AG09309 (cell line): ENCODE measurements at regions not wholly inside any gene's neighbourhood (a gene's known extent, or its start where the extent isn't known, plus 50 kb on each side); places are given as distances from the start of the nearest gene placed in this dataset.

Source experiments
- DNase-seq: peaks from one replicate; pipeline ENCODE4 v3.0.0-alpha.2; 2010; ENCODE audit warnings: low read depth
- H3K4me3 ChIP-seq: 2 replicates; pipeline ENCODE4 v1.5.1; 2011; ENCODE audit warnings: mild to moderate bottlenecking, low read depth, low read length, moderate library complexity; ENCODE audit not compliant: control insufficient read depth
- CTCF ChIP-seq: IDR thresholded peaks from 2 replicates; pipeline ENCODE4 v1.5.1; 2011; ENCODE audit warnings: mild to moderate bottlenecking, low read depth, low read length, inconsistent platforms; ENCODE audit not compliant: insufficient read depth, control insufficient read depth; ENCODE audit errors: missing control alignments

GRCh38 chr2:43055086-43055912 lies 171.1 kb downstream of the ZFP36L2 start:
- DNase-seq: no peak
- no peak for TF ChIP-seq CTCF
- H3K4me3 ChIP-seq: no peak overlapping the region

GRCh38 chr2:43054367-43054766 lies 172.0 kb downstream of the ZFP36L2 start:
- no peak for DNase-seq
- no peak for TF ChIP-seq CTCF
- H3K4me3 ChIP-seq: no peak overlapping the region

GRCh38 chr2:43052944-43053306 lies 173.5 kb downstream of the ZFP36L2 start:
- no peak for TF ChIP-seq CTCF
- no peak overlapping the region for H3K4me3 ChIP-seq
- no peak for DNase-seq

- no peak for TF ChIP-seq CTCF
- DNase-seq: no peak
- no peak overlapping the region for H3K4me3 ChIP-seq
Measured at GRCh38 chr2:43052204-43052943, 174.0 kb downstream of the ZFP36L2 start.

- H3K4me3 ChIP-seq: no peak overlapping the region
- TF ChIP-seq CTCF: no peak
- DNase-seq: no peak
Measured at GRCh38 chr2:43051338-43051737, 175.1 kb downstream of the ZFP36L2 start.

- DNase-seq: no peak
- no peak for TF ChIP-seq CTCF
- H3K4me3 ChIP-seq: no peak overlapping the region
Measured at GRCh38 chr2:43050866-43051265, 175.5 kb downstream of the ZFP36L2 start.
